Activated naive CD4-positive, alpha-beta T cell treated with anti-CD3 and anti-CD28 coated beads for 36 hours (primary cell): ENCODE measurements at regions not wholly inside any gene's neighbourhood (a gene's known extent, or its start where the extent isn't known, plus 50 kb on each side); places are given as distances from the start of the nearest gene placed in this dataset.
"Not testable (repeated sequence)": the region's sequence is repeated elsewhere in the genome, so short reads cannot be mapped to it uniquely, and the experiment has no call there.

Experiments
- CTCF ChIA-PET: fragments of 350-600 bp; sonication (Branson Sonifier 250); formaldehyde crosslinking; loops from one replicate; lab custom pipeline; 2021; ENCODE audit warnings: antibody characterized with exemption; lab: Charles Lee
- DNase-seq: peaks from one replicate; pipeline ENCODE4 v3.0.0-alpha.2; 2020
- H3K27ac Mint-ChIP-seq: one replicate; pipeline ENCODE4 v1.8.0; 2021; ENCODE audit warnings: mild to moderate bottlenecking, mixed read lengths
- H3K27me3 Mint-ChIP-seq: one replicate; pipeline ENCODE4 v1.8.0; 2021; ENCODE audit warnings: low read depth, mixed read lengths
- H3K36me3 Mint-ChIP-seq: one replicate; pipeline ENCODE4 v1.8.0; 2021; ENCODE audit warnings: low read depth, mixed read lengths
- H3K4me1 Mint-ChIP-seq: one replicate; pipeline ENCODE4 v1.8.0; 2021; ENCODE audit warnings: low read depth, mixed read lengths
- H3K4me3 Mint-ChIP-seq: one replicate; pipeline ENCODE4 v1.8.0; 2021; ENCODE audit warnings: mild to moderate bottlenecking, moderate library complexity, mixed read lengths
- H3K9me3 Mint-ChIP-seq: one replicate; pipeline ENCODE4 v1.8.0; 2021; ENCODE audit warnings: mixed read lengths
- intact Hi-C: fragments of 100-400 bp; cut with micrococcal nuclease; formaldehyde crosslinking; loops from one replicate; pipeline ENCODE4 v1.15.1; 2023

GRCh38 chr6:167479901-167480648 is 155.2 kb downstream of the TTLL2 start:
- H3K27me3 Mint-ChIP-seq = peaks cover 20% of the 10 kb centered on the region
- CTCF ChIA-PET = no interaction called here

GRCh38 chr6:167481307-167481926 is 156.5 kb downstream of the TTLL2 start:
- H3K36me3 Mint-ChIP-seq = no peaks in the 10 kb centered on the region
- no peak overlapping the region for H3K4me3 Mint-ChIP-seq
- CTCF ChIA-PET = no interaction called here
- no peaks in the 10 kb centered on the region for H3K4me1 Mint-ChIP-seq
- no peak for DNase-seq
- no peaks in the 10 kb centered on the region for H3K9me3 Mint-ChIP-seq
- intact Hi-C loops = no loop called here
- H3K27me3 Mint-ChIP-seq = peaks cover 23% of the 10 kb centered on the region
- H3K27ac Mint-ChIP-seq = no peak overlapping the region

More at GRCh38 chr6:167479901-167480648, 155.2 kb downstream of the TTLL2 start:
- Mint-ChIP-seq H3K4me1 (no peaks in the 10 kb centered on the region), H3K4me3 (no peak overlapping the region), H3K27ac (no peak overlapping the region), H3K9me3 (no peaks in the 10 kb centered on the region), H3K36me3 (no peaks in the 10 kb centered on the region)
- intact Hi-C loops = no loop called here
- DNase-seq = no peak

GRCh38 chr6:167482801-167483200 is 157.9 kb downstream of the TTLL2 start:
- CTCF ChIA-PET = interaction anchor here (1.2 kb wide), 1 partner anchor 111 kb away, joined by 3 read pairs; no protein-coding TSS in a partner anchor
- not testable (repeated sequence) for DNase-seq, H3K4me3 Mint-ChIP-seq

GRCh38 chr6:167485186-167485978 is 160.5 kb downstream of the TTLL2 start:
- CTCF ChIA-PET = interaction anchor here (0.8 to 1.1 kb wide), 3 partner anchors 20 to 417 kb away, joined by 3 to 4 read pairs (median 3); no protein-coding TSS in a partner anchor
- Mint-ChIP-seq H3K4me1 (peaks cover 7% of the 10 kb centered on the region), H3K9me3 (no peaks in the 10 kb centered on the region), H3K27ac (no peak overlapping the region), H3K4me3 (no peak overlapping the region), H3K27me3 (peaks cover 20% of the 10 kb centered on the region), H3K36me3 (no peaks in the 10 kb centered on the region)
- intact Hi-C loops = loop anchor here (1.0 kb wide), 1 partner anchor 413 kb away; no protein-coding TSS in a partner anchor
- no peak for DNase-seq

More at GRCh38 chr6:167482801-167483200, 157.9 kb downstream of the TTLL2 start:
- peaks cover 23% of the 10 kb centered on the region for H3K27me3 Mint-ChIP-seq
- H3K27ac Mint-ChIP-seq, intact Hi-C loops, H3K9me3 Mint-ChIP-seq, H3K36me3 Mint-ChIP-seq, H3K4me1 Mint-ChIP-seq: not testable (repeated sequence)

GRCh38 chr6:167487749-167488664 is 163.1 kb downstream of the TTLL2 start:
- H3K4me3 Mint-ChIP-seq = no peak overlapping the region
- no peak overlapping the region for H3K27ac Mint-ChIP-seq
- DNase-seq = no peak
- peaks cover 7% of the 10 kb centered on the region for H3K4me1 Mint-ChIP-seq
- H3K36me3 Mint-ChIP-seq = no peaks in the 10 kb centered on the region
- intact Hi-C loops = no loop called here
- no peaks in the 10 kb centered on the region for H3K9me3 Mint-ChIP-seq
- CTCF ChIA-PET = interaction anchor here (0.5 kb wide), 1 partner anchor 184 kb away, joined by 6 read pairs; no protein-coding TSS in a partner anchor
- peaks cover 12% of the 10 kb centered on the region for H3K27me3 Mint-ChIP-seq

- Mint-ChIP-seq H3K4me1 (peaks cover 7% of the 10 kb centered on the region), H3K9me3 (no peaks in the 10 kb centered on the region), H3K27ac (no peak overlapping the region), H3K4me3 (no peak overlapping the region), H3K36me3 (no peaks in the 10 kb centered on the region), H3K27me3 (peaks cover 20% of the 10 kb centered on the region)
- CTCF ChIA-PET = no interaction called here
- no peak for DNase-seq
- intact Hi-C loops = no loop called here
Observed at GRCh38 chr6:167491438-167492099, 166.7 kb downstream of the TTLL2 start.

- Mint-ChIP-seq H3K36me3 (no peaks in the 10 kb centered on the region), H3K27ac (no peak overlapping the region), H3K27me3 (peaks cover 22% of the 10 kb centered on the region), H3K4me3 (no peak overlapping the region), H3K4me1 (peaks cover 7% of the 10 kb centered on the region), H3K9me3 (no peaks in the 10 kb centered on the region)
- no peak for DNase-seq
- CTCF ChIA-PET = no interaction called here
- intact Hi-C loops = no loop called here
Observed at GRCh38 chr6:167492100-167492449, 167.2 kb downstream of the TTLL2 start.

GRCh38 chr6:167493310-167493709 is 168.4 kb downstream of the TTLL2 start:
- no peak overlapping the region for H3K4me3 Mint-ChIP-seq
- no peak for DNase-seq
- no peaks in the 10 kb centered on the region for H3K36me3 Mint-ChIP-seq
- intact Hi-C loops = no loop called here
- H3K27ac Mint-ChIP-seq = no peak overlapping the region
- CTCF ChIA-PET = no interaction called here
- peaks cover 25% of the 10 kb centered on the region for H3K27me3 Mint-ChIP-seq
- peaks cover 4% of the 10 kb centered on the region for H3K4me1 Mint-ChIP-seq
- no peaks in the 10 kb centered on the region for H3K9me3 Mint-ChIP-seq

- no peak for DNase-seq
- Mint-ChIP-seq H3K4me1 (no peaks in the 10 kb centered on the region), H3K36me3 (no peaks in the 10 kb centered on the region), H3K27ac (no peak overlapping the region), H3K27me3 (peaks cover 25% of the 10 kb centered on the region), H3K4me3 (no peak overlapping the region), H3K9me3 (no peaks in the 10 kb centered on the region)
- CTCF ChIA-PET = no interaction called here
- intact Hi-C loops = no loop called here
Observed at GRCh38 chr6:167493976-167494697, 169.3 kb downstream of the TTLL2 start.

GRCh38 chr6:167494698-167495435 is 170.0 kb downstream of the TTLL2 start:
- no peaks in the 10 kb centered on the region for H3K36me3 Mint-ChIP-seq
- CTCF ChIA-PET = no interaction called here
- no peak overlapping the region for H3K4me3 Mint-ChIP-seq
- H3K27me3 Mint-ChIP-seq = peaks cover 26% of the 10 kb centered on the region
- no peaks in the 10 kb centered on the region for H3K9me3 Mint-ChIP-seq
- H3K27ac Mint-ChIP-seq = no peak overlapping the region
- intact Hi-C loops = loop anchor here (5.0 kb wide), 1 partner anchor 198 kb away; no protein-coding TSS in a partner anchor
- DNase-seq = no peak
- no peaks in the 10 kb centered on the region for H3K4me1 Mint-ChIP-seq
